ENCODE measurements at regions not wholly inside any gene's neighbourhood (a gene's known extent, or its start where the extent isn't known, plus 50 kb on each side); places are given as distances from the start of the nearest gene placed in this dataset.

- no peak for DNase-seq (ENCODE audit: low spot score)
- Histone ChIP-seq H3K9me3 (no peaks in the 10 kb centered on the region), H3K4me3 (no peak overlapping the region), H3K27me3 (no peaks in the 10 kb centered on the region), H3K4me1 (peaks cover 0 to 6% of the 10 kb centered on the region in 2 donors), H3K36me3 (no peaks in the 10 kb centered on the region), H3K27ac (no peak overlapping the region)
- no peak for TF ChIP-seq CTCF (IDR thresholded peaks at IDR 0.05)
These were observed 272.4 kb downstream of the SKAP2 start for GRCh38 chr7:26592011-26592410.

- no peaks in the 10 kb centered on the region for H3K27me3 ChIP-seq
- no peak overlapping the region for H3K27ac ChIP-seq
- no peaks in the 10 kb centered on the region for H3K36me3 ChIP-seq
- TF ChIP-seq CTCF (IDR thresholded peaks at IDR 0.05): no peak
- H3K4me3 ChIP-seq: no peak overlapping the region
- no peak for DNase-seq (ENCODE audit: low spot score)
- no peaks in the 10 kb centered on the region for H3K9me3 ChIP-seq
- H3K4me1 ChIP-seq: peaks cover 0 to 6% of the 10 kb centered on the region in 2 donors
These were observed 271.0 kb downstream of the SKAP2 start for GRCh38 chr7:26593393-26593792.

- Histone ChIP-seq H3K27me3 (no peaks in the 10 kb centered on the region), H3K4me3 (no peak overlapping the region), H3K36me3 (no peaks in the 10 kb centered on the region), H3K4me1 (peaks cover 0 to 6% of the 10 kb centered on the region in 2 donors), H3K27ac (no peak overlapping the region), H3K9me3 (no peaks in the 10 kb centered on the region)
- no peak for TF ChIP-seq CTCF (IDR thresholded peaks at IDR 0.05)
- no peak for DNase-seq (ENCODE audit: low spot score)
These were observed 270.5 kb downstream of the SKAP2 start for GRCh38 chr7:26593896-26594295.

GRCh38 chr7:26594553-26594952 lies 269.8 kb downstream of the SKAP2 start:
- DNase-seq (ENCODE audit: low spot score): no peak
- H3K9me3 ChIP-seq: no peaks in the 10 kb centered on the region
- peaks cover 0 to 6% of the 10 kb centered on the region in 2 donors for H3K4me1 ChIP-seq
- no peak overlapping the region for H3K4me3 ChIP-seq
- no peak overlapping the region for H3K27ac ChIP-seq
- TF ChIP-seq CTCF (IDR thresholded peaks at IDR 0.05): no peak
- no peaks in the 10 kb centered on the region for H3K27me3 ChIP-seq
- no peaks in the 10 kb centered on the region for H3K36me3 ChIP-seq

- no peak for TF ChIP-seq CTCF (IDR thresholded peaks at IDR 0.05)
- no peaks in the 10 kb centered on the region for H3K9me3 ChIP-seq
- H3K27ac ChIP-seq: no peak overlapping the region
- H3K36me3 ChIP-seq: no peaks in the 10 kb centered on the region
- H3K4me3 ChIP-seq: no peak overlapping the region
- H3K27me3 ChIP-seq: no peaks in the 10 kb centered on the region
- H3K4me1 ChIP-seq: peaks cover 0 to under 1% of the 10 kb centered on the region in 2 donors
- DNase-seq (ENCODE audit: low spot score): no peak
These were observed 265.5 kb downstream of the SKAP2 start for GRCh38 chr7:26598867-26599266.

- Histone ChIP-seq H3K4me1 (no peaks in the 10 kb centered on the region), H3K9me3 (no peaks in the 10 kb centered on the region), H3K36me3 (no peaks in the 10 kb centered on the region), H3K27me3 (no peaks in the 10 kb centered on the region), H3K4me3 (no peak overlapping the region), H3K27ac (no peak overlapping the region)
- no peak for DNase-seq (ENCODE audit: low spot score)
- no peak for TF ChIP-seq CTCF (IDR thresholded peaks at IDR 0.05)
These were observed 264.4 kb downstream of the SKAP2 start for GRCh38 chr7:26599982-26600381.

Data from right atrium auricular region (tissue), 2 donors.